HEK293 (cell line): ENCODE measurements at regions not wholly inside any gene's neighbourhood (a gene's known extent, or its start where the extent isn't known, plus 50 kb on each side); places are given as distances from the start of the nearest gene placed in this dataset.

Experiments used
- YY1 ChIP-seq: fragments of 450-650 bp; formaldehyde crosslinking; IDR thresholded peaks from 2 replicates; pipeline ENCODE4 v1.5.1; 2018; ENCODE audit warnings: missing biosample characterization, missing genetic modification characterization
- ZNF184 ChIP-seq: fragments of 450-650 bp; IDR thresholded peaks from 2 replicates; pipeline ENCODE4 v1.5.1; 2018; ENCODE audit warnings: missing biosample characterization, mild to moderate bottlenecking, missing genetic modification characterization
- ZNF2 ChIP-seq: fragments of 450-650 bp; formaldehyde crosslinking; IDR thresholded peaks from 2 replicates; pipeline ENCODE4 v1.5.1; 2016; ENCODE audit warnings: missing biosample characterization, missing genetic modification characterization
- TF ChIP-seq, protein P1 (sequence below): fragments of 450-650 bp; formaldehyde crosslinking; IDR thresholded peaks from 2 replicates; pipeline ENCODE4 v1.5.1; 2016; ENCODE audit warnings: missing biosample characterization, missing genetic modification characterization, borderline replicate concordance
- TF ChIP-seq, protein P2 (sequence below): fragments of 450-650 bp; formaldehyde crosslinking; IDR thresholded peaks from 2 replicates; pipeline ENCODE4 v1.5.1; 2016; ENCODE audit warnings: missing biosample characterization, missing genetic modification characterization
- TF ChIP-seq, protein P3 (sequence below): fragments of 450-650 bp; formaldehyde crosslinking; IDR thresholded peaks from 2 replicates; pipeline ENCODE4 v1.5.1; 2016; ENCODE audit warnings: missing biosample characterization, missing genetic modification characterization
- TF ChIP-seq, protein P4 (sequence below): fragments of 450-650 bp; formaldehyde crosslinking; IDR thresholded peaks from 2 replicates; pipeline ENCODE4 v1.5.1; 2016; ENCODE audit warnings: missing biosample characterization, missing genetic modification characterization

DNA sequence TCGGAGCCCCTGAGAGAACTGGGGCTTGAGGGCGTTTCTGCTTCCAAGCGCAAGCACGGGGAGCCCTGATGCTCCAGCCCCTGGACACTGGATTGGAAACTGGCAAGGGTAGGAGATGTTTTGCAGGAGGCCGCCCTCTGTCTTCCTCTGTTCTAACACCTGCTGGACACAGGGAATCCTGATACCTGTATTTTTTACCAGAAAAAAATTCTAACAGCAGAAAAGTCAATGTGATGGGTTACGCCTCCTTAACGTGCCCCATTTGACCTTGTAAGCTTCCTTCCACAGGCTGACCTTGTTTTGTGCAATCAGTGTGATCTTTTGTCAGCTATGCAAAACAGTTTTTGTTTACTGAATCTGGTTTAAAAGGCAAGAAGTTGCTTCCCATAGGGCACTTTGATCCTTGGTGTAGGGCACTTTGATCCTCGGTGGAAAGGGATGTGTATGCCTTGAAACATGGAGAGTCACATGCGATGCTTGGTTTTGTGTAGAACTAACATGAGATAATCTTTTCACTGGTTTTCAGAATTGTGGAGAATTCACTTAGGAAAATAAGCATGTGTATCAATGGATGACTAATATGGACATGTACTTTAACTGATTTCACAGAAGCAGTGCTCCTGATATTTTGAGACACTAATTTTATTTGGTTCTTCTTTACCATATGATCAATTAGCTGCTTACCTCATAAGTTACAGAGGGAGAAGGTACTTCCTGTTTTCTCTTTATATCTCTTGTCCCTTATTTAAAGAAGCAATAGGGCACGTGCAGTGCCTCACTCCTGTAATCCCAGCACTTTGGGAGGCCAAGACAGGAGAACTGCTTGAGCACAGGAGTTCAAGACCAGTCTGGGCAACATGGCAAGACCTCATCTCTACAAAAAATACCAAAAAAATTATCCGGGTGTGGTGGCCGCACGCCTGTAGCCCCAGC, 59.9 kb upstream of the MAP3K4 start:
- TF ChIP-seq, protein P1, sequence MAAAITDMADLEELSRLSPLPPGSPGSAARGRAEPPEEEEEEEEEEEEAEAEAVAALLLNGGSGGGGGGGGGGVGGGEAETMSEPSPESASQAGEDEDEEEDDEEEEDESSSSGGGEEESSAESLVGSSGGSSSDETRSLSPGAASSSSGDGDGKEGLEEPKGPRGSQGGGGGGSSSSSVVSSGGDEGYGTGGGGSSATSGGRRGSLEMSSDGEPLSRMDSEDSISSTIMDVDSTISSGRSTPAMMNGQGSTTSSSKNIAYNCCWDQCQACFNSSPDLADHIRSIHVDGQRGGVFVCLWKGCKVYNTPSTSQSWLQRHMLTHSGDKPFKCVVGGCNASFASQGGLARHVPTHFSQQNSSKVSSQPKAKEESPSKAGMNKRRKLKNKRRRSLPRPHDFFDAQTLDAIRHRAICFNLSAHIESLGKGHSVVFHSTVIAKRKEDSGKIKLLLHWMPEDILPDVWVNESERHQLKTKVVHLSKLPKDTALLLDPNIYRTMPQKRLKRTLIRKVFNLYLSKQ (tag by site-specific recombination) = no peak
- TF ChIP-seq YY1 (tag by site-specific recombination) = no peak
- TF ChIP-seq ZNF2 = no peak
- TF ChIP-seq, protein P2, sequence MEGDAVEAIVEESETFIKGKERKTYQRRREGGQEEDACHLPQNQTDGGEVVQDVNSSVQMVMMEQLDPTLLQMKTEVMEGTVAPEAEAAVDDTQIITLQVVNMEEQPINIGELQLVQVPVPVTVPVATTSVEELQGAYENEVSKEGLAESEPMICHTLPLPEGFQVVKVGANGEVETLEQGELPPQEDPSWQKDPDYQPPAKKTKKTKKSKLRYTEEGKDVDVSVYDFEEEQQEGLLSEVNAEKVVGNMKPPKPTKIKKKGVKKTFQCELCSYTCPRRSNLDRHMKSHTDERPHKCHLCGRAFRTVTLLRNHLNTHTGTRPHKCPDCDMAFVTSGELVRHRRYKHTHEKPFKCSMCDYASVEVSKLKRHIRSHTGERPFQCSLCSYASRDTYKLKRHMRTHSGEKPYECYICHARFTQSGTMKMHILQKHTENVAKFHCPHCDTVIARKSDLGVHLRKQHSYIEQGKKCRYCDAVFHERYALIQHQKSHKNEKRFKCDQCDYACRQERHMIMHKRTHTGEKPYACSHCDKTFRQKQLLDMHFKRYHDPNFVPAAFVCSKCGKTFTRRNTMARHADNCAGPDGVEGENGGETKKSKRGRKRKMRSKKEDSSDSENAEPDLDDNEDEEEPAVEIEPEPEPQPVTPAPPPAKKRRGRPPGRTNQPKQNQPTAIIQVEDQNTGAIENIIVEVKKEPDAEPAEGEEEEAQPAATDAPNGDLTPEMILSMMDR = no peak
- TF ChIP-seq, protein P3, sequence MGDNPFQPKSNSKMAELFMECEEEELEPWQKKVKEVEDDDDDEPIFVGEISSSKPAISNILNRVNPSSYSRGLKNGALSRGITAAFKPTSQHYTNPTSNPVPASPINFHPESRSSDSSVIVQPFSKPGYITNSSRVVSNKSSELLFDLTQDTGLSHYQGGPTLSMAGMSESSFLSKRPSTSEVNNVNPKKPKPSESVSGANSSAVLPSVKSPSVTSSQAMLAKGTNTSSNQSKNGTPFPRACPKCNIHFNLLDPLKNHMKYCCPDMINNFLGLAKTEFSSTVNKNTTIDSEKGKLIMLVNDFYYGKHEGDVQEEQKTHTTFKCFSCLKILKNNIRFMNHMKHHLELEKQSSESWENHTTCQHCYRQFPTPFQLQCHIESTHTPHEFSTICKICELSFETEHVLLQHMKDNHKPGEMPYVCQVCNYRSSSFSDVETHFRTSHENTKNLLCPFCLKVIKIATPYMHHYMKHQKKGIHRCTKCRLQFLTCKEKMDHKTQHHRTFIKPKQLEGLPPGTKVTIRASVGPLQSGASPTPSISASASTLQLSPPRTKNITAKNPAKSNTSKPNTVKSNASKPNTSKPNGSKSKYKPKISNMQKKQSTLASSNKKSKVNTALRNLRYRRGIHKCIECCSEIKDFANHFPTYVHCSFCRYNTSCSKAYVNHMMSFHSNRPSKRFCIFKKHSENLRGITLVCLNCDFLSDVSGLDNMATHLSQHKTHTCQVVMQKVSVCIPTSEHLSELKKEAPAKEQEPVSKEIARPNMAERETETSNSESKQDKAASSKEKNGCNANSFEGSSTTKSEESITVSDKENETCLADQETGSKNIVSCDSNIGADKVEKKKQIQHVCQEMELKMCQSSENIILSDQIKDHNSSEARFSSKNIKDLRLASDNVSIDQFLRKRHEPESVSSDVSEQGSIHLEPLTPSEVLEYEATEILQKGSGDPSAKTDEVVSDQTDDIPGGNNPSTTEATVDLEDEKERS (tag by site-specific recombination) = no peak
- TF ChIP-seq ZNF184 (tag by site-specific recombination) = no peak
- TF ChIP-seq, protein P4, sequence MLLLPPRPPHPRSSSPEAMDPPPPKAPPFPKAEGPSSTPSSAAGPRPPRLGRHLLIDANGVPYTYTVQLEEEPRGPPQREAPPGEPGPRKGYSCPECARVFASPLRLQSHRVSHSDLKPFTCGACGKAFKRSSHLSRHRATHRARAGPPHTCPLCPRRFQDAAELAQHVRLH (tag by site-specific recombination) = no peak
